GM13977 (cell line): ENCODE measurements at regions not wholly inside any gene's neighbourhood (a gene's known extent, or its start where the extent isn't known, plus 50 kb on each side); places are given as distances from the start of the nearest gene placed in this dataset.

ENCODE experiments used
- DNase-seq: peaks from one replicate; pipeline ENCODE4 v3.0.0; 2012; ENCODE audit warnings: low spot score
- CTCF ChIP-seq: IDR thresholded peaks from 2 replicates; pipeline ENCODE4 v1.5.1; 2012; ENCODE audit warnings: mild to moderate bottlenecking, control low read depth; ENCODE audit not compliant: insufficient read depth; ENCODE audit errors: extremely low read depth, missing control alignments
- in situ Hi-C: fragments of 300-500 bp; cut with MboI; formaldehyde crosslinking; loops from one replicate; pipeline ENCODE4 v1.12.0; 2022; ENCODE audit warnings: low sequenced_read_pairs, low pct_unique_long_range_greater_than_20kb, mixed read lengths, inconsistent platforms; ENCODE audit not compliant: unreplicated experiment

DNA sequence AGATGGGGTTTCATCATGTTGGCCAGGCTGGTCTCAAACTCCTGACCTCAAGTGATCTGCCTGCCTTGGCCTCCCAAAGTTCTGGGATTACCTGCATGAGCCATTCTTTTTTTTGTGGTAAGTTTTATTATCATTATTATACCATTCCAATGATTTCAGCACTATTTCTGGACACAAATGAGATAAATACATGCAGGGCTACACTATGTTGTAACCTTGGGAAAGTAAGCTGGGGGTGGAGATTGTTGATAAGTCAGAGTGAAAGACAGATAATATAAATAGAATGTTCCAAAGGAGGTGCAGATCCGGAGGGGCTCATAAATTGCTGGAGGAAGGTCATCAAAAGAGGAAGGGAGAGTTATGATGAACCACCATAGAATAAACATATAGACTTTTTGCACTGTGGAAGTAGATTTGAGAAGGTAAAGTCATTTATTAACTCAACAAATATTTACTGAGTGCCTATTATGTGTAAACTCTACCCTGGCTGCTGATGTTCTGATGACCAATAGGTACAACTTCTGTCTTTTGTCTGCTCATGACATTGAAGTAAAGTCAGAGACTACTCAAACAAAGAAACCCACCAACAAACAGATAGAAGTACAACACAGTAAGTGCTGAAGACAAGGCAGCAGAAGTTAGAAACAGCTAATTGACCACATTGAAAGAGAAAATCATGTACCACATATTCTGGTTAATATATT lies 478.9 kb upstream of the GOLIM4 start:
- TF ChIP-seq CTCF: no peak
- in situ Hi-C loops: no loop called here
- no peak for DNase-seq

DNA sequence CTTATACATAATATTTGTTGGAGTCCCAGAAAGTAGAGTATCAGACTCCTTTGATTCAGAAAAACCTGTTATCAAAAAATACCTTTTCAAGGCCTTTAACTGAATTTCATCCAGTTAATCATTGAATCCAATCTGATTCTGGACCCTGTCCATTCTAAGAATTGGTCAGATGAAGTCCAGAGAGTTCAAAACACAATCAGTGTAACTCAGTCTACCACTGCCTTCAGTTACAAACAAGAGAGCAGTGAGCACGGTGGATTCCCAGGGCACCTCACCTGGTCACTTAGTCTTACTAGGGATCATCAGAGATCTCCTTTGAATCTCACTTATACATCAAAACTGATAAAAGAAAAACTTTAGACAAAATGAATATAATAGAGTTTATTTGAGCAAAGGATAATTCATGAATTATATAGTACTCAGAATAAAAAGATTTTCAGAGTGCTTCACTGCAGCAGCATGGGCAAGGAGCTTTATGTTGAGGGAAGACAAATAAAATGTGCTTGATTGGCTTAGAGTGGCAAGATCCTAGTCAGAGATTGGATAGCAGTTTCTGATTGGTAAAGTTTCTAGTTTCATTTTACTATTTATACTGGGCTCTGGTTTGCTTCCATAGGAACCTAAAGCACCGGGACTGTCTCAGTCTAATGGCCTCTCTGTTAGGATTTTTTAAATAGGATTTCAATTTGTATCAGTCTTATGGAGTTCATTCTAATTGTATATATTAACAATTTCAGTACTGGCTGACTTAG lies 474.9 kb upstream of the GOLIM4 start:
- no peak for TF ChIP-seq CTCF
- in situ Hi-C loops: no loop called here
- no peak for DNase-seq

DNA sequence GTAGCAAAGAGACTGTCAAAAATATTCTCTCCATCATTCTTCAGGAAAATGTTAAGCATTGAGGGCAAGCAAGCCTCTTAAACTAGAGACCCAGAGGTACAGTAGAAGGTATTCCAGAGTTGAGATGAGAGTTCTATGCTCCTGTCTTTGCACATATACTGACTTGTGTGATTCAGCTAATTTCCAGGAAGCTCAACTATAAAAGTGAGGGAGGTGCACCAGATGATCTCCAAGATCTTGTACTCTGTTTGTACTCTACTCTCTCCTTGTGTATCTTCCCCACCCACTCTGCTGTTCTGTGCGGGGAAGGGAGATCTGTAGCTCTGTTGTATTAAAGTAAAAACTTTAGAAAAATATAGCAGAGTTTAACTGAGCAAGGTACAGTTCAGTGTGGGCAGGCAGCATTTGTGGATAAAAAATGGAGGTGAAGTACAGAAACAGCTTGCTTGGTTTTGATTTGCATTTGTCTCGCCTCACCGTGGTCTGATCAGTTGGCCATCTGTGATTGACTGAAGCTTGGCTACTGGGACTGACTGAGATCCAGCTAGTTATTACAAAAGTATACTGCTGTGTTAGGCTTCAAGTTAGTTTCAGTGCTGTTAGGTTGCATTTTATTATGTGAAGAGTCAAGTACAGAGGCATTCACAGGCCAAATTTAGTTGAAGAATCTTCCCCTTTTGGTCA lies 463.1 kb upstream of the GOLIM4 start:
- no peak for TF ChIP-seq CTCF

GRCh38 chr3:168552251-168552650 lies 456.5 kb upstream of the GOLIM4 start:
- DNase-seq: no peak
- in situ Hi-C loops: no loop called here
- no peak for TF ChIP-seq CTCF

More for the DNA sequence above, 463.1 kb upstream of the GOLIM4 start:
- DNase-seq: no peak
- in situ Hi-C loops: no loop called here

- TF ChIP-seq CTCF: no peak
- DNase-seq: no peak
- in situ Hi-C loops: no loop called here
These were observed 453.0 kb upstream of the GOLIM4 start for GRCh38 chr3:168548719-168549118.

DNA sequence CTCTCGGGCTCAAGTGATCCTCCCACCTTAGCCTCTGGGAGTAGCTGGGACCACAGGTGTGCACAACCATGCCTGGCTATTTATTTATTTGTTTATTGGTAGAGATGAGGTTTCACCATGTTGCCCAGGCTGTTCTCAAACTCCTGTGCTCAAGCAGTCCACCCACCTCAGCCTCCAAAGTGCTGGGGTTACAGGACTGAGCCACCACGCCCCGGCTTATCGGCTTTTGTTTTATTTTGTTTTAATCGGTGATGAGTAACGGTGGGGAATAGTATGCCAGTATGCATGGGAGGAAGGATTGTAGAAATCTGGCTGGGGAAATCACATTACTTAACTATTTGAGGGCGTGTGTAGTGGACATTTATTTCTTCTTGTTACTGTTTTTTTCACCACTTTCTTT lies 451.0 kb upstream of the GOLIM4 start:
- in situ Hi-C loops: no loop called here
- DNase-seq: no peak
- TF ChIP-seq CTCF: no peak
